PC-9 (cell line): ENCODE measurements at regions not wholly inside any gene's neighbourhood (a gene's known extent, or its start where the extent isn't known, plus 50 kb on each side); places are given as distances from the start of the nearest gene placed in this dataset.

Source experiments
- CTCF ChIP-seq: fragments of 200-600 bp; sonication (generic); conservative IDR thresholded peaks from 2 replicates; pipeline ENCODE4 v1.6.1; 2017; ENCODE audit warnings: mixed run types, antibody characterized with exemption, mild to moderate bottlenecking, moderate library complexity
- EZH2 ChIP-seq: fragments of 200-600 bp; sonication (generic); IDR thresholded peaks from 2 replicates; pipeline ENCODE4 v1.8.0; 2017; ENCODE audit warnings: antibody characterized with exemption, low read depth

- no peak for TF ChIP-seq CTCF
- TF ChIP-seq EZH2: no peak
Observed at GRCh38 chr2:204234879-204235278, 298.3 kb downstream of the ICOS start.
